ENCODE measurements at regions not wholly inside any gene's neighbourhood (a gene's known extent, or its start where the extent isn't known, plus 50 kb on each side); places are given as distances from the start of the nearest gene placed in this dataset.

DNA sequence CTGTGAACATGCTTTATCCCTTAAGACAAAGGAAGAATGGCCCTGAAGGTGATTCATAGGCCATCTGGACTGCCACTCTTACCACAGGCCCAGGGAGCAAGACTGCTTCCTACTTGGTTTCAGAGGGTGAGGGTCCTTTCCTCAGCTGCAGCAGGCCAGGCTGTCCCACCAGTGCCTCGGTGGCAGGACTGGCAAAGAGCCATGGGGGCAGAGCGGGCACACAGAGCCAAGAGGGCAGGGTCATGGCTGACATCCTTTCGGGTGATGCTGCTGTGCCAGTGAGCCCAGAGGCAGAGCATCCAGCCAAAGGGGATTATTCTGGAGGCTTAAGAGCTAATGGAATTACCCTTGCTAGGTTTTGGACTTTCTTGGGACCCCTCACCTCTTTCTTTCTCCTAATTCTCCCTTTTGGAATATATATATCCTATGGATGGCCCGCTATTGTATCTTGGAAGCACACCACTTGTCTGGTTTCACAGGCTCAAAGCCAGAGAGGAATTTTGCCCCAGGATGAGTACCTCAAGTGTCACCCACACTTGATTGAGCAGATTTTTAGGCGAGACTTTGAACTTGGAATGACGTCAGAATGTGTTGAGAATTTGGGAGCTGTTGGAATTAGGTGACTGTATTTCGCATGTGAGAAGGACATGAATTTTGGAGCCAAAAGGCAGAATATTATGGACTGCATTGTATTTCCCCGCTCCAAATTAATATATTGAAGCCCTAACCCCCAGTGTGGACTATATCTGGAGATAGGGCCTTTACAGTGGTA, 180.6 kb downstream of the BARX1 start:
- TF ChIP-seq BCL6 (CRISPR knock-in tag; IDR thresholded peaks at IDR 0.05), result no peak
- no peak for TF ChIP-seq GTF2F1 (IDR thresholded peaks at IDR 0.05; ENCODE audit: low read length)
- no peak for TF ChIP-seq BRF2 (CRISPR knock-in tag; IDR thresholded peaks at IDR 0.05)
- no peak for TF ChIP-seq KAT7 (CRISPR knock-in tag; IDR thresholded peaks at IDR 0.05; ENCODE audit: borderline replicate concordance)
- no peak for TF ChIP-seq TBP (CRISPR knock-in tag; IDR thresholded peaks at IDR 0.05)
- TF ChIP-seq CEBPB (IDR thresholded peaks at IDR 0.05; ENCODE audit: borderline replicate concordance, low read depth, low read length), result no peak
- no peak for TF ChIP-seq HINFP (CRISPR knock-in tag; IDR thresholded peaks at IDR 0.05; ENCODE audit: low read depth)
- no peak for TF ChIP-seq CTCF (CRISPR knock-in tag; IDR thresholded peaks at IDR 0.05)
- no peak for TF ChIP-seq ZNF44 (CRISPR knock-in tag; IDR thresholded peaks at IDR 0.05)
- TF ChIP-seq, protein P1, sequence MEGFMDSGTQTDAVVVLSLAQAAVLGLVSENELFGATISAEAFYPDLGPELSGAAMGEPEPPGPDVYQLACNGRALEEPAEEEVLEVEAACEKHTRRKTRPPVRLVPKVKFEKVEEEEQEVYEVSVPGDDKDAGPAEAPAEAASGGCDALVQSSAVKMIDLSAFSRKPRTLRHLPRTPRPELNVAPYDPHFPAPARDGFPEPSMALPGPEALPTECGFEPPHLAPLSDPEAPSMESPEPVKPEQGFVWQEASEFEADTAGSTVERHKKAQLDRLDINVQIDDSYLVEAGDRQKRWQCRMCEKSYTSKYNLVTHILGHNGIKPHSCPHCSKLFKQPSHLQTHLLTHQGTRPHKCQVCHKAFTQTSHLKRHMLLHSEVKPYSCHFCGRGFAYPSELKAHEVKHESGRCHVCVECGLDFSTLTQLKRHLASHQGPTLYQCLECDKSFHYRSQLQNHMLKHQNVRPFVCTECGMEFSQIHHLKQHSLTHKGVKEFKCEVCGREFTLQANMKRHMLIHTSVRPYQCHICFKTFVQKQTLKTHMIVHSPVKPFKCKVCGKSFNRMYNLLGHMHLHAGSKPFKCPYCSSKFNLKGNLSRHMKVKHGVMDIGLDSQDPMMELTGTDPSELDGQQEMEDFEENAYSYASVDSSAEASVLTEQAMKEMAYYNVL (CRISPR knock-in tag; IDR thresholded peaks at IDR 0.05; ENCODE audit: borderline replicate concordance), result no peak

Data from HepG2 (cell line).